ENCODE measurements at regions not wholly inside any gene's neighbourhood (a gene's known extent, or its start where the extent isn't known, plus 50 kb on each side); places are given as distances from the start of the nearest gene placed in this dataset.
"Not testable (repeated sequence)": the region's sequence is repeated elsewhere in the genome, so short reads cannot be mapped to it uniquely, and the experiment has no call there.

DNA sequence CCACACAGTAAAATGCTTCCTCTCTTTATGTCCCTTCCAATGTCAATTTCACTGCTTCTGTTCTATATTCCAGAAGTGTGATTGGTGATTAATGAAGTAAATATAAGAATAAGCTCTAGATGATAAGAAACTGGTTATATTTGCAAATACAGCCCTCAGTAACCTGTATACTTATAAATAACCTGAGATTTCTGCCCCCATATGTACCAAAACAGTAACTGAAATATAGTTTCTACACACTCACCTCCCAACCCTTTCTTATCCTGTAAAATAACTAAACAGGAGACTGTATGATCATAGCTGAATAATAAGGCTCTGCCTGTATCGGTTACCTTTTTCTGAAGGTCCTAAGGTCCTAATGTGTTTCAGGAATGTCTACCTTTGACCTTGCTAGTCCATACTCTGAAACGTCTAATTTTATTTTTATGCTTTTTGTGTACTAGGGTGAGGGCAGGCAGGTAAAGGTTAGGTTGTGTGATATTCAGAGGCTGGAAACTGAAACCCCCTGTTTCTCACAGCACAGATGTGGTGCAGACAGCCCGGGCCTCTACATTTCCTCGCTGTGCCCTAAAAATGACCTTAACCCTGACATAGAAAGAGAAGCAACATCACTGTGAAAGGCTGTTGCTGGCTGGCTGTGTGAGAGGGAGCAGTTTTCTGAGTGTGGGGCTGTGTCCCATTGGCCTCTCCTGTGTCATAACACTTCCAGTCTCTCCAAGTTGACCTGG, 378.8 kb downstream of the CENPW start:
- POLR2A ChIA-PET = no interaction called here

DNA sequence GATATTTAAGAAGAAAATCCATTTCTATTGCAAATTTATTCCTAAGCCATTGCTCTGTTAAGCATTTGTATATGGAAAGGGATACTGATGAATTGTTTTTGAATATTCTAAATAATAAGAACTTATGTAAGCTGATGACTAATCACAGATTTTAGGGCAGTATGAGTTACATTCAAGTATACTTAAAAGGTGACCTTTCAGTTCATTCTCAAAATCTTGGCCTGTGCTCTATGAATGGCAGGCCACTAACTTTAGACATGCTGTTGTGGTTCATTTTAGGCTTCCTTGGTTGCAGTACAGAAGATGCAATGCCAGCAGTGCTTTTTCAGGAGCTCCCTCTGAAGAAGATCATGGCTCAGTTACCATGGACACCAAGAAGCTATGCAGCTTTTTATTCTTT, 380.4 kb downstream of the CENPW start:
- DNase-seq (ENCODE audit: low read depth, low spot score) = no peak
- H3K4me3 ChIP-seq (ENCODE audit: low read depth, low read length) = no peak overlapping the region
- POLR2A ChIA-PET = no interaction called here
- CTCF ChIA-PET = interaction anchor here (1.4 kb wide), 1 partner anchor 83 kb away, joined by 3 read pairs; no protein-coding TSS in a partner anchor
- TF ChIP-seq, protein P1, sequence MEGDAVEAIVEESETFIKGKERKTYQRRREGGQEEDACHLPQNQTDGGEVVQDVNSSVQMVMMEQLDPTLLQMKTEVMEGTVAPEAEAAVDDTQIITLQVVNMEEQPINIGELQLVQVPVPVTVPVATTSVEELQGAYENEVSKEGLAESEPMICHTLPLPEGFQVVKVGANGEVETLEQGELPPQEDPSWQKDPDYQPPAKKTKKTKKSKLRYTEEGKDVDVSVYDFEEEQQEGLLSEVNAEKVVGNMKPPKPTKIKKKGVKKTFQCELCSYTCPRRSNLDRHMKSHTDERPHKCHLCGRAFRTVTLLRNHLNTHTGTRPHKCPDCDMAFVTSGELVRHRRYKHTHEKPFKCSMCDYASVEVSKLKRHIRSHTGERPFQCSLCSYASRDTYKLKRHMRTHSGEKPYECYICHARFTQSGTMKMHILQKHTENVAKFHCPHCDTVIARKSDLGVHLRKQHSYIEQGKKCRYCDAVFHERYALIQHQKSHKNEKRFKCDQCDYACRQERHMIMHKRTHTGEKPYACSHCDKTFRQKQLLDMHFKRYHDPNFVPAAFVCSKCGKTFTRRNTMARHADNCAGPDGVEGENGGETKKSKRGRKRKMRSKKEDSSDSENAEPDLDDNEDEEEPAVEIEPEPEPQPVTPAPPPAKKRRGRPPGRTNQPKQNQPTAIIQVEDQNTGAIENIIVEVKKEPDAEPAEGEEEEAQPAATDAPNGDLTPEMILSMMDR (IDR thresholded peaks at IDR 0.05; ENCODE audit: insufficient read depth, low read length, missing control alignments) = no peak

More for the DNA sequence above, 378.8 kb downstream of the CENPW start:
- no peak overlapping the region for H3K4me3 ChIP-seq (ENCODE audit: low read depth, low read length)
- CTCF ChIA-PET = no interaction called here
- DNase-seq (ENCODE audit: low read depth, low spot score) = no peak
- TF ChIP-seq, protein P1 (IDR thresholded peaks at IDR 0.05; ENCODE audit: insufficient read depth, low read length, missing control alignments) = no peak

DNA sequence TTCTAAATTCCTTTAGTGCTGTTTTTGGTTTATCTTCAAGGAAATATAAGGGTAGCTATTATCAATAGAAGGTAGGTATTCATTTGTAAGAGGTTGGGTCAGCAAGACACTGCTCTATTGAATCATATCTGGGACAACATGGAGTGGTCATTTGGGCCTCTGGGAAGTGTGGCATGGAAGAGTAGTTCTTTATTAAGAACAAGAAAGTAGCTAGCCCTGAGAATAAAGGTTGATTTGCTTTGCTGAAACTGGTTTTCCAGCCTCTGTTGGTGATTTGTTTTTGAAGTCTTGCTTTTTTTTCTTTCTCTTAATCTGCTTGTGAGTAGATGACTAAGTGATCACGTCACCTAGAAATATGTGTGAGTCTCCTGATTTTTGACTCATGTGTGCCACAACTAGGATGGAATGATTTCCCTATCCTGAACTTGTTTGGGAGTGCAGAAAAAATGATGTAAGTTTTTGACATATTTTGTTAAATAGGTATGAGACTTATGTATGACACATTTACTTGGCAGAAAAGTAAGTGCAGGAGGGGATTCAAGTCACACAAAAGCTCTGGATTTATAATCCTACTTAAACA, 381.8 kb downstream of the CENPW start:
- H3K4me3 ChIP-seq (ENCODE audit: low read depth, low read length) = no peak overlapping the region
- ChIA-PET POLR2A (no interaction called here), CTCF (interaction anchor here (1.4 kb wide), 1 partner anchor 82 kb away, joined by 3 read pairs; no protein-coding TSS in a partner anchor)
- TF ChIP-seq, protein P1 (IDR thresholded peaks at IDR 0.05; ENCODE audit: insufficient read depth, low read length, missing control alignments) = no peak
- peak; percentile 86 for DNase-seq (ENCODE audit: low read depth, low spot score)

DNA sequence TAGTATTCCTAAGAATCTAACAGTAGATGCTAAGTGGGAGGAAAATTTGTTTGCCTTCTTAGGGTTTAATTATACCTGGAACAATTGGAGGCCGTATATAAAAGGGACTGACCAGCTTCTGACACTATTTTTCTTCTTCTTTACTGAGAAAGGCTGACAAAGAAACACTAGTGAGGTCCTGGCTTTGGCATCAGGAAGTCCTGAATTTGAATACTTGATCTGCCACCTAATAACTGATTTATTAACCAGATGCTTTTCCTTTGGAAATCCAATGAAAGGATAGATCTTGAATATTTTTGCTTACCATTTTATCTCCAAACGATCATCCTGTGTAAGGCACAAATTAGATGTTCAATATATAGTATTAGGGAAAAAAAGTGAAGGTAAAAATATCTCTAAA, 382.5 kb downstream of the CENPW start:
- DNase-seq (ENCODE audit: low read depth, low spot score) = no peak
- ChIA-PET POLR2A (no interaction called here), CTCF (no interaction called here)
- H3K4me3 ChIP-seq (ENCODE audit: low read depth, low read length) = no peak overlapping the region
- TF ChIP-seq, protein P1 (IDR thresholded peaks at IDR 0.05; ENCODE audit: insufficient read depth, low read length, missing control alignments) = no peak

DNA sequence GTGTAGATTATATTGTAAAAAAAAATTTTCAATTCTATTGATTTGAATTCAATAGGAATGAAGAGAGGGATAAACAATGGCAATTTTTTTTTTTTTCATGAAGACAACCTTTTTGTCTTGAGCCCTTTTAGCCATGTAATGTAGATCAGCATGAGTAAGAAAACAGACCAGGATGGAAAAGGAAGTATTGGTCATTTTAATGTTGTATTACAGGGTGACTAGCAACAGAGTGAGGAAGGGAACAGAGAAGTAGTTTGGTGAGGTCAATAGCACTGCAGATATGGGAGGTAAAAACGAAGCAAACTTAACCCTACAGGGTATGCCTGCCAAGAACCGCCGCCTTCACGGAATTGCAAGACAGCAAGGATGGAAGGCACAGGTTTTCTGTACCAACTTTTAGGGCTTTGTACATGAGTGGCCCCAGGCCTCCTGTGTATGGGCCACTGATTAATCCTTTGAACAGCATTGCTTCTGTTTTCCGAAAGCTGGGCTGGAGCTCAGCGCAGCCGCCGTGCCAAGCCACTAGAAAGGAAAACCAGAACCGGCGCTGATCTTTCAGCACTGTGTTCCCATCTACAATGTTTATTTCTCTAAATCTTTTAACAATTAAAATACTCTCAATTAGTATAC, 383.7 kb downstream of the CENPW start:
- ChIA-PET CTCF (no interaction called here), POLR2A (no interaction called here)
- peak overlapping the region; percentile 4 for H3K4me3 ChIP-seq (ENCODE audit: low read depth, low read length)
- TF ChIP-seq, protein P1 (IDR thresholded peaks at IDR 0.05; ENCODE audit: insufficient read depth, low read length, missing control alignments) = no peak
- no peak for DNase-seq (ENCODE audit: low read depth, low spot score)

DNA sequence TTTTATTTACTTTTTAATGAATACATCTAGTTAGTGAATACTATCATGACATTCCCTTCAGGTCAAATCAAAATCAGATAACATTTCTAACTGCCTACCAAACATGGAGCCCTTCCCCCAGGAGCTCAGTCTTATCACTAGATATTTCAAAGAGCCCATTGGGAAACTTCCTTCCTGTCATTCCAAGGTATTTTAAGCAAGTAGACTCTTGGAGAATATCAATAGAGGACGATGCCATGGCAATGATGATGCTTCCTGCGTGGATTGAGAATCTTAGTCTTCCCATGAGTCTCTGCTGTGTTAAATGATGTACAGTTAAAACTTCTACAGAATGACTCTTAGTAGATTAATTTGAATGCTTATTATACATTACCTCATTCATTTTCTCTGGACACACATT, 384.9 kb downstream of the CENPW start:
- TF ChIP-seq, protein P1 (IDR thresholded peaks at IDR 0.05; ENCODE audit: insufficient read depth, low read length, missing control alignments) = no peak
- ChIA-PET POLR2A (no interaction called here), CTCF (no interaction called here)
- DNase-seq (ENCODE audit: low read depth, low spot score) = no peak
- H3K4me3 ChIP-seq (ENCODE audit: low read depth, low read length) = no peak overlapping the region

DNA sequence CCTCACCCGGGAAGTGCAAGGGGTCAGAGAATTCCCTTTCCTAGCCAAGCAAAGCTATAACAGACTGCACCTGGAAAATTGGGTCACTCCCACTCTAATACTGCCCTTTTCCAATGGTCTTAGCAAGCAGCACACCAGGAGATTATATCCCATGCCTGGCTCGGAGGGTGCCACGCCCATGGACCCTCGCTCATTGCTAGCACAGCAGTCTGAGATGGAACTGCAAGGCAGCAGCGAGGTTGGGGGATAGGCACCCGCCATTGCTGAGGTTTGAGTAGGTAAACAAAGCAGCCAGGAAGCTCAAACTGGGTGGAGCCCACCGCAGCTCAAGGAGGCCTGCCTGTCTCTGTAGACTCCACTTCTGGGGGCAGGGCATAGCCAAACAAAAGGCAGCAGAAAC, 386.5 kb downstream of the CENPW start:
- H3K4me3 ChIP-seq (ENCODE audit: low read depth, low read length); CTCF ChIA-PET; POLR2A ChIA-PET; DNase-seq (ENCODE audit: low read depth, low spot score): not testable (repeated sequence)
